ENCODE measurements at regions not wholly inside any gene's neighbourhood (a gene's known extent, or its start where the extent isn't known, plus 50 kb on each side); places are given as distances from the start of the nearest gene placed in this dataset.
"Not testable (repeated sequence)": the region's sequence is repeated elsewhere in the genome, so short reads cannot be mapped to it uniquely, and the experiment has no call there.

- no peak for DNase-seq (ENCODE audit: low read depth, low spot score)
- no peak overlapping the region for H3K4me3 ChIP-seq (ENCODE audit: low read length)
These were observed 550.6 kb upstream of the NECTIN3 start for GRCh38 chr3:110521019-110521418.

DNA sequence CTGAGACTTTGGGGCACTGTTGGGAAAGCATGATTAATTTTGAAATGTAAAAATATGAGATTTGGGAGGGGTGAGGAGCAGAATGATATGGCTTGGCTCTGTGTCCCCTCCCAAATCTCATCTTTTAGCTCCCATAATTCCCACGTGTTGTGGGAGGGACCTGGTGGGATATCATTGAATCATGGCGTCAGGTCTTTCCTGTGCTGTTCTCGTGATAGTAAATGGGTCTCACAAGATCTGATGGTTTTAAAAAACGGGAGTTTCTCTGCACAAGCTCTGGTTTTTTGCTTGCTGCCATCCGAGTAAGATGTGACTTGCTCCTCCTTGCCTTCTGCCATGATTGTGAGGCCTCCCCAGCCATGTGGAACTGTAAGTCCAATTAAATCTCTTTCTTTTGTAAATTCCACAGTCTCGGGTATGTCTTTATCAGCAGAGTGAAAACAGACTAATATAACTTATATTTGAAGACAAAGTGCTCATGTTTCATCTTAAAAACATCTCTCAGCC, 546.0 kb upstream of the NECTIN3 start:
- DNase-seq (ENCODE audit: low read depth, low spot score); H3K4me3 ChIP-seq (ENCODE audit: low read length): not testable (repeated sequence)

GRCh38 chr3:110526777-110527727, 544.6 kb upstream of the NECTIN3 start:
- DNase-seq (ENCODE audit: low read depth, low spot score): no peak
- no peak overlapping the region for H3K4me3 ChIP-seq (ENCODE audit: low read length)

DNA sequence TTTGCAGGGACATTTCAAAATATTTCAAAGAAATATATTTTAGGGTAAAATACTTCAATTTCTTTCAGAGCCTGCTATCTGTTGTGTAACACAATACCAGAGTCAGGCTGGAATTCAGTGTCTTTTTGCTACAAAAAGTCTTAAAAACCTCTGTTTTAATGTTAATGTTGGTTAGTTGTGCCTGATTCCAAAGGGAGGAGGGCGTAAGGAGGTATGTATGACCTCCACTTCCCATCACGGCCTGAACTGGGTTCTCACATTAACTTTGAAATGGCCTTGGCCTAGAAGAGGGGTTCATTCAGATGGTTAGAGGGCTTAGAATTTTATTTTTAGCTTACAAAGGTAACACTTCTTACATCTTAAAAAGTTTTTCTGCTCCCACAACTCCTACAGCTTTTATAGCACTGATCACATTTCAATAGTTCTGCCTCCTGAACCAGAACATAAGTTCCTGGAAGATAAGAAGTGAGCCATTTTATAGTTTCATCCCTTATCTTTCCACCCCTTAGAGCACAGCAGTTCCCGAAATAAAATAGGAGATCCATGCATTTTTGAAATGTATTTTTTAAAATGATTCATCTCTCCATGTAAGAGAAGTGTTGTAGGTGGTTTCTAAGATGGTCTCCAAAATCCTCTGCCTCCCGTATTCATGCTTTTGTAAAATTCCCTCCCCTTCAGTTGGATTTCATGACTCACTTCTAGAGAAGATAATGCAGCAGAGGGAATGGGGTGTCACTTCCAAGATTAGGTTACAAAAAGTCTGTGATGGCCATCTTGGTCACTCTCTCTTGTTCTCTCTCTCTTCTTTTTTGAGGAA, 543.1 kb upstream of the NECTIN3 start:
- no peak for DNase-seq (ENCODE audit: low read depth, low spot score)
- no peak overlapping the region for H3K4me3 ChIP-seq (ENCODE audit: low read length)

GRCh38 chr3:110530902-110531301, 540.7 kb upstream of the NECTIN3 start:
- no peak for DNase-seq (ENCODE audit: low read depth, low spot score)
- H3K4me3 ChIP-seq (ENCODE audit: low read length): no peak overlapping the region

GRCh38 chr3:110533089-110533488, 538.5 kb upstream of the NECTIN3 start:
- DNase-seq (ENCODE audit: low read depth, low spot score): no peak
- no peak overlapping the region for H3K4me3 ChIP-seq (ENCODE audit: low read length)

DNA sequence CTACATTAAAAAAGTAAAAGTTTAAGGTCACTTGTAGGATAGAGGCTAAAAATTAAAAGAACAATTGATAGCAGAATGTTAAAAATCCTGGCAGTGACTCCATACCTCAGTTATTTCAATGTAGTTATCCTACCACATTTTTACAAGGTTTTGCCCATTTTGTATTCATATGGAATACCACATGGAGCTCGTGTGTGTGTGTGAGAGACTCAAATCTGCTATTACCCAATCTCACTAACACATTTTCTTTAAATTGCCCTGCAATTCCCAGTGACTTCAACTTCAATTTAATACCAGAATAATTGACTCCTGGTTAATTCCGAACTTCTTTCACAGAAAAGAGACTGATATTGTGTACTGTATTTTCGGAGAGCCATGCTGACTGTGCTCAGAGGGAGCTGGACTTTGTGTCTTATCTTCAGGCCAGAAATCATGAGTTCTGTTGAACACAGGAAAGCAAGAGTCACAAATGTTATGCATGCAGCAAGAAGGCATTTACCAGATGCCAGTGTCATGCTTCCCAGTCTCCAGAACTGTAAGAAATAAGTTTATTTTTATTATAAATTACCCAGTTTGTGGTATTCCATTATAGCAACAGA, 529.0 kb upstream of the NECTIN3 start:
- DNase-seq (ENCODE audit: low read depth, low spot score): no peak

DNA sequence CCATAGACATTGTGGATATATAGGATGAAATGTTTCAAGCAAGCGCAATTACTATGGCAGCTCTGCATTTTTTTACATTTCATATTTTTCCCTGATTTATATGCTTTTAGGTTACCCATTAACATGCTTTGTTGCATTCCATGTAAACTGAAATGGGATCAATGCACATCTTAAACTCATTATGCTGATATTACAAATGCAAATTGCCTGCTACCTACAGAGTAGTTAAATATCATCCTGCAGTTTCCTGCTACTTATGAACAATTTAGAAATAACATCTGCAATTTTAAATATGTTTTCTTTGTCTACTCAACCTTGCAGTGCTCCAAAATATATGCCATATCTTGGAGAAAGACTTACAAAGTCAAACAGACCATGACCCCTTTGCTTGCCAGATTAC, 526.9 kb upstream of the NECTIN3 start:
- no peak for DNase-seq (ENCODE audit: low read depth, low spot score)
- no peak overlapping the region for H3K4me3 ChIP-seq (ENCODE audit: low read length)

More for the DNA sequence above, 529.0 kb upstream of the NECTIN3 start:
- H3K4me3 ChIP-seq (ENCODE audit: low read length): no peak overlapping the region

- no peak overlapping the region for H3K4me3 ChIP-seq (ENCODE audit: low read length)
- DNase-seq (ENCODE audit: low read depth, low spot score): no peak
These were observed 521.1 kb upstream of the NECTIN3 start for GRCh38 chr3:110550511-110550910.

DNA sequence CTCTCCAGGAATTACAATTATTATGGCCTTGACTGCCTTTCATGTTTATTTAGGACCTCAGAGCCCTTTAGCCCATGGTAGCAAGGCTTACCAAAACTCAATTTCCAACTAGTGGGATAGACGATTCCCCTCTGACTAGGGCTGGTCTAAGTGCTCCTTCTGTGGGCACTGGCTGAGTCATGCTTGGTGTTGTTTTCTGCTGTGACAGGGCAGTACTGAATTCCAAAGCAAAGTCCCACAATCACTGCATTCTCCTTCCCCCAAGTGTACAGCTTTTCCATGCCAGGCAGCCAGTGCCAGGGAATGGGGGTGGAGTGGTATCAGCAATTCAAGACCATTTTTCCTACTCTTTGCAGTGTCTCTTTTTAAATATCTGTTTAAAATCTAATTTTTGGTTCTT, 509.0 kb upstream of the NECTIN3 start:
- no peak for DNase-seq (ENCODE audit: low read depth, low spot score)
- H3K4me3 ChIP-seq (ENCODE audit: low read length): no peak overlapping the region

DNA sequence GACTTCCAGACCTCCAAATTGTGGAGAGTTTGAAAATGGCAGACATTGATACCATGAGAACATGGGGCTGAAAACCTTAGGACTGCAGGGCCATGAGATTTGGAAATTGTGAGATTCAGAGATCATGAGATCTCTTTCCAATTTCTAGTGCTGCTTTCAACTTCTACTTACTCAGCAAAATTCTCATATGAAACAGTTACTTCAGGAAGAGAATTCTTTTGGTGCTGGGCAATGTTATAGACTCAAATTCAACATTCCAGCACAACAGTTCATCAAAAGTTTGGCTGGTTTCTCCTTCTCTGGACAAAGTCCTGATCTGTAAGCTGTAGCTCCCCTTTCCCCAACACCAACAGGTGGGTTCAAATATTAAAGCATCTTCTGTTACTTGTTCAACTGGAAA, 506.9 kb upstream of the NECTIN3 start:
- no peak for DNase-seq (ENCODE audit: low read depth, low spot score)
- no peak overlapping the region for H3K4me3 ChIP-seq (ENCODE audit: low read length)

GRCh38 chr3:110567029-110567428, 504.6 kb upstream of the NECTIN3 start:
- DNase-seq (ENCODE audit: low read depth, low spot score): no peak
- H3K4me3 ChIP-seq (ENCODE audit: low read length): no peak overlapping the region

GRCh38 chr3:110568246-110568645, 503.4 kb upstream of the NECTIN3 start:
- H3K4me3 ChIP-seq (ENCODE audit: low read length): no peak overlapping the region
- no peak for DNase-seq (ENCODE audit: low read depth, low spot score)

- no peak overlapping the region for H3K4me3 ChIP-seq (ENCODE audit: low read length)
- no peak for DNase-seq (ENCODE audit: low read depth, low spot score)
These were observed 502.5 kb upstream of the NECTIN3 start for GRCh38 chr3:110569073-110569472.

DNA sequence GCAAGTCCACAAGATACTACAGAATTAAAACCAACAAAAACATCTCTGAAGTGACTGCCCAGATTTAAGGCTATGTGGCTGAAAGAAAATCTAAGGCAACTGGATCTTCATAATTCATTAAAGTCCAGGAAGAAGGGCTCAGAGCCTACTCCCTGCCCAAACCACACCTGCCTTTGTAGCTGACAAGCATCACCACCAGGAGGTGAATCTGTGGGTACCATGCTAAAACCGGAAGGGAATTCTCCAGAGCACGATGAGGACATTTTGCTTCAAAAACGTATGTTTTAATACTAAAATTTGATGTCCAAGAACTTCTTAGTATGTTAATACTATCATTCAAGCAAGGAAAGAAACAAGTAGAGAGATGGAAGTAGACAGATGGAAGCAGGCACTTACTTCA, 495.9 kb upstream of the NECTIN3 start:
- H3K4me3 ChIP-seq (ENCODE audit: low read length): no peak overlapping the region
- DNase-seq (ENCODE audit: low read depth, low spot score): no peak

DNA sequence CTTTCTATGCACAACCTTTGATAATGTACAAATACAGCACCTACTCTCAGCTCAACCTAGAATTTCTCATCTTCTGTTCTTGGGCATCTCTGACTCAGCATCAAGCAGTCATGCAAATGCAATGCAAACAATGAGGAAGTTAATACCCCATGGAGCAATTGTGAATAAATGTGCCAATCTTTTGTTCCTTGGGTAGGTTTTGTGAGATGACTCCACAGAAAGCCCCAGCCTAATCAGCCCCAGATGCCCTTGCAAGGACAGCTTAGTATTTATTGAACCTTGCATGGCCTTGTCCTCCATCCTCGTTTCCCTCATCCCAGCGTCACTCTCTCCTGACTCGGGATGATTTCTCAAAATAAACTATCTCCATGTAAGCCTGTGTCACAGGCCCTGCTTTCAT, 494.7 kb upstream of the NECTIN3 start:
- H3K4me3 ChIP-seq (ENCODE audit: low read length): no peak overlapping the region
- DNase-seq (ENCODE audit: low read depth, low spot score): no peak

GRCh38 chr3:110577854-110578253, 493.8 kb upstream of the NECTIN3 start:
- H3K4me3 ChIP-seq (ENCODE audit: low read length): no peak overlapping the region
- DNase-seq (ENCODE audit: low read depth, low spot score): no peak

- no peak for DNase-seq (ENCODE audit: low read depth, low spot score)
- H3K4me3 ChIP-seq (ENCODE audit: low read length): no peak overlapping the region
These were observed 491.6 kb upstream of the NECTIN3 start for GRCh38 chr3:110579840-110580550.

GRCh38 chr3:110583373-110583935, 488.2 kb upstream of the NECTIN3 start:
- H3K4me3 ChIP-seq (ENCODE audit: low read length): no peak overlapping the region
- DNase-seq (ENCODE audit: low read depth, low spot score): no peak
